Naive thymus-derived CD4-positive, alpha-beta T cell (primary cell): ENCODE measurements at regions not wholly inside any gene's neighbourhood (a gene's known extent, or its start where the extent isn't known, plus 50 kb on each side); places are given as distances from the start of the nearest gene placed in this dataset.
"Not testable (repeated sequence)": the region's sequence is repeated elsewhere in the genome, so short reads cannot be mapped to it uniquely, and the experiment has no call there.

Experiments
- ATAC-seq: fragments of 150-1000 bp; cut with Tn5 transposase; 2 replicates; pipeline ENCODE4 v1.10.0; 2021; ENCODE audit warnings: mild to moderate bottlenecking, moderate library complexity
- CTCF ChIA-PET: fragments of 350-600 bp; sonication (Branson Sonifier 250); formaldehyde crosslinking; loops from one replicate; lab custom pipeline; 2021; ENCODE audit warnings: antibody characterized with exemption; lab: Charles Lee
- POLR2A ChIA-PET: fragments of 350-600 bp; sonication (Branson Sonifier 250); formaldehyde crosslinking; loops from one replicate; lab custom pipeline; 2021; ENCODE audit warnings: antibody characterized with exemption, inconsistent platforms; lab: Charles Lee
- DNase-seq, 9 donors: peaks; one replicate each; pipeline versions ENCODE4 v3.0.0 to v3.0.0-alpha.2; 2020 to 2022; ENCODE audit warnings: mixed read lengths in 1 of 9
- H3K27ac ChIP-seq: one replicate; pipeline ENCODE4 v1.7.0; 2013; ENCODE audit warnings: mild to moderate bottlenecking, low read depth, low read length, moderate library complexity
- H3K27me3 ChIP-seq, 2 donors: one replicate each; pipeline ENCODE4 v1.7.0; 2013; ENCODE audit warnings: low read length in 2 of 2, mild to moderate bottlenecking in 2 of 2, moderate library complexity in 2 of 2; ENCODE audit not compliant: control insufficient read depth in 2 of 2, insufficient read depth in 2 of 2
- H3K36me3 ChIP-seq, 3 experiments: 1 replicate in 2 of 3; 2 replicates in 1 of 3; pipeline ENCODE4 v1.7.0; 2013; ENCODE audit warnings: low read length in 3 of 3, mild to moderate bottlenecking in 3 of 3, moderate library complexity in 1 of 3; ENCODE audit not compliant: insufficient read depth in 3 of 3, control insufficient read depth in 2 of 3
- H3K4me1 ChIP-seq, 2 donors: one replicate each; pipeline ENCODE4 v1.7.0; 2013; ENCODE audit warnings: low read length in 2 of 2, mild to moderate bottlenecking in 2 of 2, moderate library complexity in 1 of 2; ENCODE audit not compliant: control insufficient read depth in 2 of 2, insufficient read depth in 2 of 2
- H3K4me3 ChIP-seq: 2 replicates; pipeline ENCODE4 v1.7.0; 2013; ENCODE audit warnings: mild to moderate bottlenecking, low read length
- H3K9me3 ChIP-seq, 3 experiments: 1 replicate in 2 of 3; 2 replicates in 1 of 3; pipeline ENCODE4 v1.7.0; 2013; ENCODE audit warnings: low read length in 3 of 3; ENCODE audit not compliant: control insufficient read depth in 2 of 3
- H3K27ac Mint-ChIP-seq, 9 donors: one replicate each; pipeline ENCODE4 v1.8.0; 2020 to 2022; ENCODE audit warnings: mixed read lengths in 9 of 9, mild to moderate bottlenecking in 8 of 9, moderate library complexity in 5 of 9, inconsistent platforms in 2 of 9
- H3K27me3 Mint-ChIP-seq, 5 donors: one replicate each; pipeline ENCODE4 v1.8.0; 2021 to 2022; ENCODE audit warnings: mixed read lengths in 5 of 5, mild to moderate bottlenecking in 1 of 5
- H3K36me3 Mint-ChIP-seq, 5 donors: one replicate each; pipeline ENCODE4 v1.8.0; 2020 to 2022; ENCODE audit warnings: mixed read lengths in 5 of 5, mild to moderate bottlenecking in 3 of 5, inconsistent platforms in 1 of 5
- H3K4me1 Mint-ChIP-seq, 7 donors: one replicate each; pipeline ENCODE4 v1.8.0; 2020 to 2022; ENCODE audit warnings: mixed read lengths in 7 of 7, mild to moderate bottlenecking in 3 of 7, inconsistent platforms in 1 of 7
- H3K4me3 Mint-ChIP-seq, 10 donors: one replicate each; pipeline ENCODE4 v1.8.0; 2020 to 2022; ENCODE audit warnings: mild to moderate bottlenecking in 10 of 10, mixed read lengths in 10 of 10, moderate library complexity in 6 of 10, inconsistent platforms in 2 of 10
- H3K9me3 Mint-ChIP-seq, 11 donors: one replicate each; pipeline ENCODE4 v1.8.0; 2020 to 2022; ENCODE audit warnings: mixed read lengths in 11 of 11, mild to moderate bottlenecking in 4 of 11, inconsistent platforms in 1 of 11, moderate library complexity in 1 of 11
- intact Hi-C, 2 donors: fragments of 100-400 bp; cut with micrococcal nuclease; formaldehyde crosslinking; loops; one replicate each; pipeline ENCODE4 v1.15.1; 2023

GRCh38 chr7:17407229-17407628 is 108.8 kb downstream of the AHR start:
- H3K27me3 Mint-ChIP-seq: peaks cover 7 to 28% (median 17%) of the 10 kb centered on the region in 5 donors
- POLR2A ChIA-PET: no interaction called here
- H3K4me3 ChIP-seq: no peak overlapping the region
- no peaks in the 10 kb centered on the region for H3K9me3 ChIP-seq
- CTCF ChIA-PET: no interaction called here
- no peak for DNase-seq
- ATAC-seq: no peak
- peaks cover 0 to 7% (median 0%) of the 10 kb centered on the region in 7 donors for H3K4me1 Mint-ChIP-seq
- peaks cover 0 to 3% (median 0%) of the 10 kb centered on the region in 11 donors for H3K9me3 Mint-ChIP-seq
- H3K27me3 ChIP-seq: no peaks in the 10 kb centered on the region
- H3K4me1 ChIP-seq: no peaks in the 10 kb centered on the region
- no peaks in the 10 kb centered on the region for H3K36me3 ChIP-seq
- peaks cover 0 to 2% (median 0%) of the 10 kb centered on the region in 5 donors for H3K36me3 Mint-ChIP-seq
- H3K4me3 Mint-ChIP-seq: no peak overlapping the region
- H3K27ac ChIP-seq: no peak overlapping the region
- intact Hi-C loops: no loop called here
- no peak overlapping the region for H3K27ac Mint-ChIP-seq

DNA sequence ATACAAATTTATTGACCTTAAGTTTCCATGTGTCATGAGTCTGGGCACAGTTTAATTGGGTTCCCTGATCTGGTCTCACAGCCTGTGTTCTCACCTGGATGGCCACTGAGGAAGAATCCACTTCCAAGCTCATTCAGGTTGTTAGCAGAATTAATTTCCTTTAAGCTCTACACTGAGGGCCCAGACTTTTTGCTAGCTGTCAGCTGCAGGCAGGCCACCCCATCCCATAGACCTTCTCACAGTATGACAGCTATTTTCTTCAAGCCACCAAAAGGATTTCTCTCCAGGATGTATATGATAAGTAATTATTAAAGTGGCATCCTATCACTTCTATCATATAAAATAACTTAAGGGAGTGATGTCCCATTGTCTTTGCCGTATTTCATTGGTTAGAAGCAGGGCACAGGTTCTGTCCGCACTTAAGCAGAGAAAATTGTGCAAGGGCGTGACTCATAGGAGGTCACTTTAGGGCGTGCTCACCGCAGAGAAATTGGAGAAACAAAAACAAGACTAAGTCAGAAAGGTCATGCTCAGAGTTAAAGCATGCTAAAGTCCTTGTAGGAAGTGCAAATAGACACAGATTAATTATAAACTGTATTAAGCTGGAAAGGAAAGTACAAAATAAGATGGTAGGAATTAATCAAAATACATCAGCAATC is 109.9 kb downstream of the AHR start:
- no peak overlapping the region for H3K4me3 Mint-ChIP-seq
- CTCF ChIA-PET: no interaction called here
- peak; percentile 85 for ATAC-seq

GRCh38 chr7:17408904-17409290 is 110.4 kb downstream of the AHR start:
- no peak for ATAC-seq
- ChIA-PET CTCF (no interaction called here), POLR2A (no interaction called here)
- H3K27ac ChIP-seq: no peak overlapping the region
- Mint-ChIP-seq H3K4me3 (no peak overlapping the region), H3K36me3 (no peaks in the 10 kb centered on the region), H3K4me1 (peaks cover 0 to 4% (median 0%) of the 10 kb centered on the region in 7 donors), H3K9me3 (peaks cover 0 to 3% (median 0%) of the 10 kb centered on the region in 11 donors), H3K27ac (no peak overlapping the region), H3K27me3 (peaks cover 0 to 26% (median 15%) of the 10 kb centered on the region in 5 donors)
- no peak for DNase-seq
- no peak overlapping the region for H3K4me3 ChIP-seq
- H3K27me3 ChIP-seq: no peaks in the 10 kb centered on the region
- intact Hi-C loops: no loop called here
- no peaks in the 10 kb centered on the region for H3K36me3 ChIP-seq
- H3K9me3 ChIP-seq: no peaks in the 10 kb centered on the region
- no peaks in the 10 kb centered on the region for H3K4me1 ChIP-seq

More for the DNA sequence above, 109.9 kb downstream of the AHR start:
- Histone ChIP-seq H3K4me1 (no peaks in the 10 kb centered on the region), H3K27me3 (no peaks in the 10 kb centered on the region), H3K9me3 (no peaks in the 10 kb centered on the region), H3K36me3 (no peaks in the 10 kb centered on the region), H3K4me3 (no peak overlapping the region), H3K27ac (no peak overlapping the region)
- no peak for DNase-seq
- POLR2A ChIA-PET: no interaction called here
- peaks cover 0 to 3% (median 0%) of the 10 kb centered on the region in 11 donors for H3K9me3 Mint-ChIP-seq
- no peaks in the 10 kb centered on the region for H3K36me3 Mint-ChIP-seq
- H3K27me3 Mint-ChIP-seq: peaks cover 0 to 28% (median 15%) of the 10 kb centered on the region in 5 donors
- intact Hi-C loops: no loop called here
- H3K4me1 Mint-ChIP-seq: peaks cover 0 to 4% (median 0%) of the 10 kb centered on the region in 7 donors
- no peak overlapping the region for H3K27ac Mint-ChIP-seq

DNA sequence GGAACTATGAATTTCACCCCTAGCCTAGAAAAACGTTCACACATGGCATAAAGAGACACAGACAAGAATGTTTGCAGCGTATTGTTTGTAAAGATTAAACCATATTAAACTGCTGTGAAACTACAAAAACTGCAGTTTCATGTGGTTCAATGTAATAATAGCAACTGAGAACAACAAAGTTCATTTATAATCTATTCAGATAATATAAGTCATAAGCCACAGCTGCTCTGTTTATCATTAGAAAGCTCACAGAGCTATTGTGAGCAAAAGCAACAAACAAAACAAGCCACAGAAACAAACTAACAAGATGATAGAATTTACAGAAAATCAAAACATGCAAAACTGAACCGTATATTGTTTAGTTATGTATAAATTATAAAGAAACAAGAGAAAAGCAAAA is 113.5 kb downstream of the AHR start:
- intact Hi-C loops: no loop called here
- ATAC-seq: no peak
- Mint-ChIP-seq H3K36me3 (no peaks in the 10 kb centered on the region), H3K4me3 (no peak overlapping the region), H3K27me3 (peaks cover 0 to 10% (median 6%) of the 10 kb centered on the region in 5 donors), H3K27ac (no peak overlapping the region), H3K9me3 (peaks cover 0 to 3% (median 0%) of the 10 kb centered on the region in 11 donors), H3K4me1 (peaks cover 0 to 3% (median 0%) of the 10 kb centered on the region in 7 donors)
- DNase-seq: no peak
- no peak overlapping the region for H3K4me3 ChIP-seq
- ChIA-PET POLR2A (no interaction called here), CTCF (no interaction called here)
- H3K9me3 ChIP-seq: no peaks in the 10 kb centered on the region
- no peaks in the 10 kb centered on the region for H3K27me3 ChIP-seq
- no peaks in the 10 kb centered on the region for H3K36me3 ChIP-seq
- no peaks in the 10 kb centered on the region for H3K4me1 ChIP-seq
- no peak overlapping the region for H3K27ac ChIP-seq

GRCh38 chr7:17412883-17413282 is 114.4 kb downstream of the AHR start:
- no peak overlapping the region for H3K4me3 Mint-ChIP-seq
- DNase-seq: no peak
- H3K4me1 Mint-ChIP-seq: no peaks in the 10 kb centered on the region
- intact Hi-C loops: no loop called here
- Histone ChIP-seq H3K36me3 (no peaks in the 10 kb centered on the region), H3K9me3 (no peaks in the 10 kb centered on the region), H3K4me1 (no peaks in the 10 kb centered on the region), H3K27me3 (no peaks in the 10 kb centered on the region), H3K4me3 (no peak overlapping the region), H3K27ac (no peak overlapping the region)
- H3K9me3 Mint-ChIP-seq: peaks cover 0 to 3% (median 0%) of the 10 kb centered on the region in 11 donors
- ChIA-PET POLR2A (no interaction called here), CTCF (no interaction called here)
- H3K27ac Mint-ChIP-seq: no peak overlapping the region
- H3K36me3 Mint-ChIP-seq: no peaks in the 10 kb centered on the region
- peaks cover 0 to 8% (median 0%) of the 10 kb centered on the region in 5 donors for H3K27me3 Mint-ChIP-seq
- no peak for ATAC-seq

- Mint-ChIP-seq H3K27me3 (no peaks in the 10 kb centered on the region), H3K27ac (no peak overlapping the region), H3K9me3 (no peaks in the 10 kb centered on the region), H3K4me3 (no peak overlapping the region), H3K36me3 (no peaks in the 10 kb centered on the region), H3K4me1 (no peaks in the 10 kb centered on the region)
- DNase-seq (no peak), ATAC-seq (no peak)
- no peak overlapping the region for H3K4me3 ChIP-seq
- no peaks in the 10 kb centered on the region for H3K9me3 ChIP-seq
- ChIA-PET POLR2A (no interaction called here), CTCF (no interaction called here)
- no peaks in the 10 kb centered on the region for H3K4me1 ChIP-seq
- no peaks in the 10 kb centered on the region for H3K27me3 ChIP-seq
- intact Hi-C loops: no loop called here
- no peak overlapping the region for H3K27ac ChIP-seq
- H3K36me3 ChIP-seq: no peaks in the 10 kb centered on the region
These were observed 117.5 kb downstream of the AHR start for GRCh38 chr7:17415955-17416354.

DNA sequence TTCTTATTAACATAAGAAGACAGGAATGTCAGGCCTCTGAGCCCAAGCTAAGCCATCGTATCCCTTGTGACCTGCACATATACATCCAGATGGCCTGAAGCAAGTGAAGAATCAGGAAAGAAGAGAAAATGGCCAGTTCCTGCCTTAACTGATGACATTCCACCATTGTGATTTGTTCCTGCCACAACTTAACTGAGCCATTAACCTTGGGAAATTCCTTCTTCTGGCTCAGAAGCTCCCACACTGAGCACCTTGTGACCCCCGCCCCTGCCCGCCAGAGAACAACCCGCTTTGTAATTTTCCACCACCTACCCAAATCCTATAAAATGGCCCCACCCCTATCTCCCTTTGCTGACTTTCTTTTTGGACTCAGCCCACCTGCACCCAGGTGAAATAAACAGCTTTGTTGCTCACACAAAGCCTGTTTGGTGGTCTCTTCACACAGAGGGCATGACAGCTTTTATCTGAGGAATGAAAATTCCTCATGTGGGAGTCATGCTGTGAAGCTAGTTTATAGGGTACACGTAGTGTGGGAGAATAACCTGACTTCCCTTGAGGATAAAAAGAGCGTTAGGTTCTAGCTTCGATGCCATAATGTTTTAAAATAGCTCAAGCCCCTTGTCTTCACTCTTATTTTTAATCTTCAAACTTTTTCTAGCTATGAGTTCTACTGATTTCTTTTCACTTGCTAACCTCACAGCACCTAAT is 122.0 kb downstream of the AHR start:
- H3K9me3 ChIP-seq, H3K36me3 Mint-ChIP-seq, H3K27me3 Mint-ChIP-seq, H3K27me3 ChIP-seq, H3K27ac ChIP-seq, H3K4me1 ChIP-seq, H3K9me3 Mint-ChIP-seq, ATAC-seq, DNase-seq, POLR2A ChIA-PET, H3K4me3 ChIP-seq, H3K4me1 Mint-ChIP-seq, H3K4me3 Mint-ChIP-seq, CTCF ChIA-PET, intact Hi-C loops, H3K27ac Mint-ChIP-seq, H3K36me3 ChIP-seq: not testable (repeated sequence)
